Mucosa of descending colon (tissue), 3 donors: ENCODE measurements at regions not wholly inside any gene's neighbourhood (a gene's known extent, or its start where the extent isn't known, plus 50 kb on each side); places are given as distances from the start of the nearest gene placed in this dataset.

Experiments used
- ATAC-seq: fragments of 200-7000 bp; cut with Tn5 transposase; one replicate; pipeline ENCODE4 v1.9.1; 2020; ENCODE audit warnings: mild to moderate bottlenecking, moderate library complexity
- DNase-seq, 3 donors: peaks; one replicate each; pipeline ENCODE4 v3.0.0-alpha.2; 2020
- H3K36me3 ChIP-seq: fragments of 200-600 bp; one replicate; pipeline ENCODE4 v1.8.0; 2021; ENCODE audit warnings: low read depth, mild to moderate bottlenecking
- H3K4me1 ChIP-seq: fragments of 200-600 bp; one replicate; pipeline ENCODE4 v1.8.0; 2021; ENCODE audit warnings: low read depth, mild to moderate bottlenecking
- H3K4me3 ChIP-seq: fragments of 200-600 bp; one replicate; pipeline ENCODE4 v1.8.0; 2021; ENCODE audit warnings: mild to moderate bottlenecking
- H3K9me3 ChIP-seq: fragments of 200-600 bp; one replicate; pipeline ENCODE4 v1.8.0; 2021; ENCODE audit warnings: mild to moderate bottlenecking
- CTCF ChIP-seq: fragments of 200-600 bp; IDR thresholded peaks from one replicate; pipeline ENCODE4 v1.8.0; 2022; ENCODE audit warnings: antibody characterized with exemption, mild to moderate bottlenecking
- intact Hi-C, 2 donors: fragments of 100-400 bp; cut with DNase I in 1 of 2; cut with micrococcal nuclease in 1 of 2; formaldehyde crosslinking; loops; one replicate each; pipeline versions ENCODE4 v1.11.0 to v1.11.1; 2022; cut with DNase I, micrococcal nuclease
- donor health status: DM: no; HTN: no; CAD: no; lungs with moderate emphysema.
- donor health status: DM: no; HTN: no; CAD: no.
- donor health status: DM: no; HTN: yes; CAD: no.

GRCh38 chr1:19009126-19009881 lies 52.8 kb upstream of the IFFO2 start:
- peaks cover 47% of the 10 kb centered on the region for H3K4me1 ChIP-seq
- ATAC-seq: no peak
- intact Hi-C loops: no loop called here
- no peaks in the 10 kb centered on the region for H3K9me3 ChIP-seq
- no peak for DNase-seq
- H3K4me3 ChIP-seq: no peak overlapping the region
- TF ChIP-seq CTCF: no peak
- no peaks in the 10 kb centered on the region for H3K36me3 ChIP-seq

GRCh38 chr1:19007491-19008441 lies 51.3 kb upstream of the IFFO2 start:
- no peak for TF ChIP-seq CTCF
- DNase-seq (peak in 1 of 3 donors; percentile 72), ATAC-seq (peak; percentile 49)
- intact Hi-C loops: no loop called here
- no peak overlapping the region for H3K4me3 ChIP-seq
- H3K4me1 ChIP-seq: peaks cover 46% of the 10 kb centered on the region
- H3K36me3 ChIP-seq: no peaks in the 10 kb centered on the region
- H3K9me3 ChIP-seq: no peaks in the 10 kb centered on the region

GRCh38 chr1:19006837-19007271 lies 50.4 kb upstream of the IFFO2 start:
- no peaks in the 10 kb centered on the region for H3K36me3 ChIP-seq
- no peak for TF ChIP-seq CTCF
- ATAC-seq: peak; percentile 35
- no peak for DNase-seq
- intact Hi-C loops: no loop called here
- no peak overlapping the region for H3K4me3 ChIP-seq
- no peaks in the 10 kb centered on the region for H3K9me3 ChIP-seq
- peaks cover 37% of the 10 kb centered on the region for H3K4me1 ChIP-seq
